ENCODE measurements at regions not wholly inside any gene's neighbourhood (a gene's known extent, or its start where the extent isn't known, plus 50 kb on each side); places are given as distances from the start of the nearest gene placed in this dataset.

DNA sequence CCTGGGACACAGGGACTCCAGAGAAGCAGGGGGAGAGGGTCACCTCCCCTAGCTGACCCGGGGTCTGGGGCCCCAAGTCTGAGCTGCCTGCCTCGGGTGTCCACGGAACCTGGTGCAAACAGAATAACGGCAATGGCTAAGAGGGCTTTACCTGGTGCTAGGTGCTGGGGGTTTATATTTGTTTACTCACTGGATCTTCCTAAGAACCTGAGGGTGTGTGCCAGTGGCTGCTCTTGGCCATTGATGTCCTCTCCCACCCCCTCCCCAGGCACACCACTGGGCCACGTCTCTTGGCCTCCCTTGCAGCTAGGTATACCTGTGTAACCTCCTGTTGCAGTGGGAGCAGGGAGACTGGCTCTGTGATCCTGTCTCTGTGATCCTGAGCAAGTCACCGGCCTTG is 157.9 kb upstream of the MLN start:
- TF ChIP-seq, protein P1, sequence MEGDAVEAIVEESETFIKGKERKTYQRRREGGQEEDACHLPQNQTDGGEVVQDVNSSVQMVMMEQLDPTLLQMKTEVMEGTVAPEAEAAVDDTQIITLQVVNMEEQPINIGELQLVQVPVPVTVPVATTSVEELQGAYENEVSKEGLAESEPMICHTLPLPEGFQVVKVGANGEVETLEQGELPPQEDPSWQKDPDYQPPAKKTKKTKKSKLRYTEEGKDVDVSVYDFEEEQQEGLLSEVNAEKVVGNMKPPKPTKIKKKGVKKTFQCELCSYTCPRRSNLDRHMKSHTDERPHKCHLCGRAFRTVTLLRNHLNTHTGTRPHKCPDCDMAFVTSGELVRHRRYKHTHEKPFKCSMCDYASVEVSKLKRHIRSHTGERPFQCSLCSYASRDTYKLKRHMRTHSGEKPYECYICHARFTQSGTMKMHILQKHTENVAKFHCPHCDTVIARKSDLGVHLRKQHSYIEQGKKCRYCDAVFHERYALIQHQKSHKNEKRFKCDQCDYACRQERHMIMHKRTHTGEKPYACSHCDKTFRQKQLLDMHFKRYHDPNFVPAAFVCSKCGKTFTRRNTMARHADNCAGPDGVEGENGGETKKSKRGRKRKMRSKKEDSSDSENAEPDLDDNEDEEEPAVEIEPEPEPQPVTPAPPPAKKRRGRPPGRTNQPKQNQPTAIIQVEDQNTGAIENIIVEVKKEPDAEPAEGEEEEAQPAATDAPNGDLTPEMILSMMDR (conservative IDR thresholded peaks at IDR 0.05), result no peak
- H3K27ac ChIP-seq, result no peak overlapping the region; the same call in 1 of the 2 replicates

DNA sequence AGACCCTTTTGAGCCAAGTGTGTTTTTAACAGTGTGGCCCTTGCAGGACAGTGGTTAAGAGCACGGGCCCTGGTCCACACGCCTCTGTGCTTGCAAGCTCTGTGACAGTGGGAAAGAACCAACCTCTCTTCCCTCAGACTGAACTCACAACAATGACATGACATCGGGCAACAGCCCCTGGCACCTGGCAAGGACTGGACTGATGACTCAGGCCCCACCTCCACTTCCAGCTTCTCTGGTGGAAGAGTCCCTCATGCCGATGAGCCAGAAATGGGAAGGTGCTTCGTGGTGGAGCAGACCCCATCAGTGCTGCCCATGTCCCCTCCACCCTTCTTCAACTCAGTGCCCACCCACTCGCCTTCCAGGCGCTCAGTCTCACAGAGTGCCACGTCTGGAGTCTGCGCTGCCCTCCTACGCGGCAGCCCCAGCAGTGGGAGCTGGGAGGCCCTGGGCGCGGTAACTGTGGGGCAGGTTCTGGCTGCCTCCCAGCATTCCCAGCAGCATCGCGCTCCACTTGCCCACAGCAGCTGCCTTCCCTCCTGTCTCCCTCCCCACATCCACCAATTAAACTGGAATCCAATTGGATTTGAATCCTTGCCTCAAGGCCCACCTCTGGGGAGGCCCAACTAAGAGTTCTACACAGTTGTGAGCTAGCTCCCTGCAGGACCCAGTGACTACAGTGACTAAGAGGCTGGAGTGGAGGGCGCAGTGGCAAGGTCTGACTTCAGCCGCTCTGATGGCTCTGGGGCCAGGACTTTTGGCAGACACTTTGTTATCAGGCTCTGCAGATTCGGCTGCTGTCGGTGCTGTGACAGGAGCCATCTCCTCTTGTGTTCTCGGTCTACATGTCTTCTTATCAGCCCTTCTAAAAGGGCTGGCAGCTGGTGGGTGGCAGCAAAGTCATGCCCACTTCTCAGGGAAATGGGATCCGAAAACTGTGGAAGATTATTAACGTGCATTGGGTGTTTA is 156.8 kb upstream of the MLN start:
- TF ChIP-seq, protein P1 (conservative IDR thresholded peaks at IDR 0.05), result no peak
- H3K27ac ChIP-seq, result no peak overlapping the region; the same call in 1 of the 2 replicates

DNA sequence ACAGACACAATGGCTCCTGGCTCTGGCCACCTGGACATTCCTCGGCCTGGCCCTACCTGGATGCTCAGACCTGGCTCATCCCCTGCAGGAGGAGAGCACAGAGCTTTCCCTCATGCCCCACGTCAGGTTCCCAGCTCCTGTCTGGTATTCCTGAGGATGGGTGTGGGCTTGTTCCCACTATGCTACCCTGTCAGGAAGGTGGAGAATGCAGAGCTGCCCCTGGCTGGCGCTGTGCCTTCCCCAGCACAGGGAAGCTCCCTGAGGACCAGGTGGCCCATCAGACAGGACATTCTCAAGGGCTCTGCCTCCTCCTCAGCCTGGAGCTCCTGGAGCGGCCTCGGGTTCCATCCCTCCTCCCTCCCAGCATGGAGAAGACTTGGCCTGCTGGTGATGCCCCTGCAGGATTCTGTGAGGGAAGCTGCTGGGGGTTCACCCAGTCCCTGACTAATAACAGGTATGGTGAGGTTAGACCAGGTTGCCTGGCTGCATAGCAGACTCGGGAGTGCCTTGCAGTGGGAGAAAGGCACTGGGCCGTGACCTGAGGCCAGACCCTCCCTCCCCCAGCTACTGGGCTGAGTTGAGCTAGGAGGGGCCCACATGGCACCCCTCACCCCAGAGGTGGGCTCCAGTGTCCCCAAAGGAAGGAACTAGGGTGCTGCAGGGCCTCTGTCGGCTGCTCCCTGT is 156.0 kb upstream of the MLN start:
- H3K27ac ChIP-seq, result no peak overlapping the region
- TF ChIP-seq, protein P1 (conservative IDR thresholded peaks at IDR 0.05), result no peak

DNA sequence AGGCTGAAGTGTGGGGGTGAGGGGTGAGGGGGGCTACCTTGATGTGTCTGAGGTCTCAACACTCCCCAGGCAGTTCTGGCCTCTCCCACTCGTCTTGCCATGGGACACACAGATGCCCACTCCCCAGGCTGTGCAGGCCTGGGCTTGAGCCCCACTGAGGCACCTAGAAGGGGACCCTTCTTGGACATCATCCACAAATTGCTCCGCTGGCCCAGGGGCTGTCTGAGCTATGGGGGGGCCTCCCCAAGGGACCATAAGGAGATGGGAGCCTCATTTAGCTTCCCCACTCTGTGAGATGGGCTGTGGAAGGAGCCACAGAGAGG is 155.5 kb upstream of the MLN start:
- H3K27ac ChIP-seq, result no peak overlapping the region
- TF ChIP-seq, protein P1 (conservative IDR thresholded peaks at IDR 0.05), result no peak

DNA sequence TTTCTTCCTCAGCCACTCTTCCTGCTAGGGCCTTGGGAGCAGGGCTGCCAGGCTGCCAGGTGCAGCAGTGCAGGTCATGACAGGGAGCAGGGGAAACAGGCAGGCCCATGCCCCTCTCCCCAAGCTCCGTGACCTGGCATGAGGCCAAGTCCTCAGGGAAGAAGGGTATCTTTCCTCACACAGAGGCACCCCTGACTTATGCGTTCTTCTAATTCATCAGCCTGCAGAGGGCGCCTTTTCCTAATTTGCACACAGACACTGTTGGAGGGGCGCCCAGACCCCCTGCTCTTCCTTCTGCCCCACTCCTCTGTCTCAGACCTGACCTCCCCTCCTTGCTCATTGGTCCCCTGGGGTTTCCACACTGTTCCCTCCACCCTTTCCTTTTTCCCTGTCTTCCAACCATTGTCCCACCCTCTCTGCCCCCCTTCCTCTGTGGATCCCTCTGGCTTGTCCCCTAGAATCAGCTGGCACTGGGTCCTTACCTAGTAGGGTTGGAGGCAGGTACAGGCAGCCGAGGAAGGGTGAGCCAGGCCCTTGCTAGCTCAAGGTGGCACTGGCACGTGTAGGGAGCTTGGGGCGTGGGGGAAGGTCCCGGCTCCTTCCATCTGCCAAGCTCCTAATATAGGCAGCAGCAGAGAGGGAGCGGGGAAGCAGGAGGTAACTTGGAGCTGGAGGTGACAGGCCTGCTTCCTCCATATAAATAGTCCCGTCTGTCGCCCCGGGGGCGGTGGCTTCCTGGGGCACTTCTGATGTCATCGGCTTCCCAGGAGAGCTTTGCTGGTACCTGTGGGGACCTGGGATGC is 154.9 kb upstream of the MLN start:
- TF ChIP-seq, protein P1 (conservative IDR thresholded peaks at IDR 0.05), result peak; percentile 74
- no peak overlapping the region for H3K27ac ChIP-seq

DNA sequence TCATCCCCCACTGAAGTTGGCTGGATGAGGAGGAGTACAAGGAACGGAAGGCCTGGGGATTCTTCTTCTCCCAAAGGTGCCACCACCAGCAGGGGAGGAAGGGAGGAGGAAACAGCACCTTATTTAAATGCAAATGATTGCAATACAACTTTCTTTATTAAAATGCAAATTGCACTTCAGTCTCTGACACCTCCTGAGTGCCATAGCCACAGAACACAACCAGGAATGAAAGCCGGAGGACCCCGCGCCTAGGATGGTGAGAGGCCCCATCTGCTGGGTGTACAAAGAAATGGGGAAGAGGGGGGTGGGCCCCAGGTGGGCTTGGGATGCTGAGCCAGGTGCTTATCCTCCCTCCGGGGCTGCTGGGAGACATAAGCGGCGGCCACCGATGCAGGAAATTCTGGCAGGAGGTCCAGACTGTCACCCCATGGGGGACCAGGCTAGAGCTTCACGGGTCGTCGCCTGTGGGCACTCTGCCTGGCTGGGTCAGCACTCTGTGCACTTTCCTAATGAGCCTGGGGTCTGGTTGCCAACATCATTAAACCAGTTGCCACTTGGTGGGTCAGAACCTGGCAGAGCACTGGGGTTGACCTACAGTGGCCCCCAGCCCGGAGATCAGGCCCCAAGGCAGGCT is 154.2 kb upstream of the MLN start:
- TF ChIP-seq, protein P1 (conservative IDR thresholded peaks at IDR 0.05), result no peak
- no peak overlapping the region for H3K27ac ChIP-seq
